MCF 10A (cell line): ENCODE measurements at regions not wholly inside any gene's neighbourhood (a gene's known extent, or its start where the extent isn't known, plus 50 kb on each side); places are given as distances from the start of the nearest gene placed in this dataset.

ENCODE experiments used
- BruUV-seq: library from RNA; stranded (reverse); fragments of 400-500 nt; replicated peaks from 2 replicates; lab custom pipeline; 2021; lab: Mats Ljungman, UMichigan
- CTCF ChIA-PET: fragments of 300-600 bp; sonication (Branson Sonifier 250); formaldehyde crosslinking; extraction: SDS; loops from one replicate; lab custom pipeline; 2021; ENCODE audit warnings: antibody characterized with exemption, inconsistent platforms; lab: Yijun Ruan, JAX
- POLR2A ChIA-PET: fragments of 300-600, 350-650 bp; sonication (Branson Sonifier 250); formaldehyde crosslinking; extraction: SDS; loops from one replicate; lab custom pipeline; 2020; ENCODE audit warnings: antibody characterized with exemption, inconsistent platforms; lab: Yijun Ruan, JAX
- DNase-seq: peaks from one replicate; pipeline ENCODE4 v3.0.0-alpha.2; 2018; ENCODE audit not compliant: unreplicated experiment
- H3K27ac Mint-ChIP-seq: one replicate; pipeline ENCODE4 v1.8.0; 2022; ENCODE audit warnings: mild to moderate bottlenecking, low read depth, mixed read lengths; ENCODE audit not compliant: unreplicated experiment
- H3K27me3 Mint-ChIP-seq: one replicate; pipeline ENCODE4 v1.8.0; 2022; ENCODE audit warnings: mixed read lengths; ENCODE audit not compliant: insufficient read depth, unreplicated experiment
- H3K36me3 Mint-ChIP-seq: one replicate; pipeline ENCODE4 v1.8.0; 2022; ENCODE audit warnings: mild to moderate bottlenecking, moderate library complexity, mixed read lengths; ENCODE audit not compliant: insufficient read depth, unreplicated experiment
- H3K4me1 Mint-ChIP-seq: one replicate; pipeline ENCODE4 v1.8.0; 2022; ENCODE audit warnings: mixed read lengths; ENCODE audit not compliant: insufficient read depth, unreplicated experiment
- H3K4me3 Mint-ChIP-seq: one replicate; pipeline ENCODE4 v1.8.0; 2022; ENCODE audit warnings: mild to moderate bottlenecking, moderate library complexity, mixed read lengths; ENCODE audit not compliant: unreplicated experiment
- H3K9me3 Mint-ChIP-seq: one replicate; pipeline ENCODE4 v1.8.0; 2022; ENCODE audit warnings: mixed read lengths; ENCODE audit not compliant: unreplicated experiment
- intact Hi-C: fragments of 100-400 bp; cut with micrococcal nuclease; formaldehyde crosslinking; loops from 2 replicates; pipeline ENCODE4 v1.14.1; 2022
- TF ChIP-seq, protein P1 (sequence below): fragments of 200-600 bp; IDR thresholded peaks from one replicate; pipeline ENCODE4 v1.8.0; 2022; ENCODE audit warnings: antibody characterized with exemption, mild to moderate bottlenecking; ENCODE audit not compliant: unreplicated experiment

DNA sequence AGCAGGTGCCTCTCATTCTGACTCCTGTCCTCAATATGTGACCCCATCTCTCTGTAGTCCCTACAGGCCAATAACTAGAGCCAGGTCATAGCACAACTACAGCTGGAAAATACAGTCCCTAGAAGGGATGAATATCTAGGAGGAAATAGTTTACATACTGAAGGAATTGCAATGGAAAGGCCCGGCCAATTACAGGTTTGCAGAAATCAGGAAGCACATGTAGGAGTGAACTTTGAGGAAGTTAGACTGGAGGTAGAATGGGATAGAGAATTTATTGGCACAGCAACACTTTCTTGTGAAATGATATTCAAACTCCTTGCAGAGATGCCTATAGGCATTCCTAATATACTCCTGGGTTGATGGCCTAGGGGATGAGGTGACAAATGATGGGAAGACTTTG, 257.3 kb downstream of the GRIN2B start:
- ChIA-PET CTCF (interaction anchor here (0.6 kb wide), 1 partner anchor 15 kb away, joined by 4 read pairs; no protein-coding TSS in a partner anchor), POLR2A (no interaction called here)
- Mint-ChIP-seq H3K4me3 (no peak overlapping the region), H3K27me3 (peaks cover 20% of the 10 kb centered on the region), H3K4me1 (no peaks in the 10 kb centered on the region), H3K36me3 (no peaks in the 10 kb centered on the region), H3K27ac (no peak overlapping the region), H3K9me3 (no peaks in the 10 kb centered on the region)
- intact Hi-C loops, result no loop called here
- TF ChIP-seq, protein P1, sequence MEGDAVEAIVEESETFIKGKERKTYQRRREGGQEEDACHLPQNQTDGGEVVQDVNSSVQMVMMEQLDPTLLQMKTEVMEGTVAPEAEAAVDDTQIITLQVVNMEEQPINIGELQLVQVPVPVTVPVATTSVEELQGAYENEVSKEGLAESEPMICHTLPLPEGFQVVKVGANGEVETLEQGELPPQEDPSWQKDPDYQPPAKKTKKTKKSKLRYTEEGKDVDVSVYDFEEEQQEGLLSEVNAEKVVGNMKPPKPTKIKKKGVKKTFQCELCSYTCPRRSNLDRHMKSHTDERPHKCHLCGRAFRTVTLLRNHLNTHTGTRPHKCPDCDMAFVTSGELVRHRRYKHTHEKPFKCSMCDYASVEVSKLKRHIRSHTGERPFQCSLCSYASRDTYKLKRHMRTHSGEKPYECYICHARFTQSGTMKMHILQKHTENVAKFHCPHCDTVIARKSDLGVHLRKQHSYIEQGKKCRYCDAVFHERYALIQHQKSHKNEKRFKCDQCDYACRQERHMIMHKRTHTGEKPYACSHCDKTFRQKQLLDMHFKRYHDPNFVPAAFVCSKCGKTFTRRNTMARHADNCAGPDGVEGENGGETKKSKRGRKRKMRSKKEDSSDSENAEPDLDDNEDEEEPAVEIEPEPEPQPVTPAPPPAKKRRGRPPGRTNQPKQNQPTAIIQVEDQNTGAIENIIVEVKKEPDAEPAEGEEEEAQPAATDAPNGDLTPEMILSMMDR, result no peak
- DNase-seq, result no peak
- no TSS peak for BruUV-seq

GRCh38 chr12:13719986-13720385, 261.4 kb downstream of the GRIN2B start:
- H3K9me3 Mint-ChIP-seq, result no peaks in the 10 kb centered on the region
- DNase-seq, result no peak
- H3K4me1 Mint-ChIP-seq, result no peaks in the 10 kb centered on the region
- POLR2A ChIA-PET, result no interaction called here
- peaks cover 20% of the 10 kb centered on the region for H3K27me3 Mint-ChIP-seq
- H3K27ac Mint-ChIP-seq, result no peak overlapping the region
- no peak overlapping the region for H3K4me3 Mint-ChIP-seq
- BruUV-seq, result no TSS peak
- CTCF ChIA-PET, result interaction anchor here (0.8 kb wide), 1 partner anchor 13 kb away, joined by 3 read pairs; no protein-coding TSS in a partner anchor
- no peaks in the 10 kb centered on the region for H3K36me3 Mint-ChIP-seq
- intact Hi-C loops, result no loop called here
- TF ChIP-seq, protein P1, result no peak

GRCh38 chr12:13718271-13718670, 263.1 kb downstream of the GRIN2B start:
- Mint-ChIP-seq H3K27me3 (peaks cover 20% of the 10 kb centered on the region), H3K9me3 (no peaks in the 10 kb centered on the region), H3K27ac (no peak overlapping the region), H3K36me3 (no peaks in the 10 kb centered on the region), H3K4me3 (no peak overlapping the region), H3K4me1 (no peaks in the 10 kb centered on the region)
- CTCF ChIA-PET, result no interaction called here
- DNase-seq, result no peak
- intact Hi-C loops, result no loop called here
- POLR2A ChIA-PET, result no interaction called here
- no TSS peak for BruUV-seq
- TF ChIP-seq, protein P1, result no peak

DNA sequence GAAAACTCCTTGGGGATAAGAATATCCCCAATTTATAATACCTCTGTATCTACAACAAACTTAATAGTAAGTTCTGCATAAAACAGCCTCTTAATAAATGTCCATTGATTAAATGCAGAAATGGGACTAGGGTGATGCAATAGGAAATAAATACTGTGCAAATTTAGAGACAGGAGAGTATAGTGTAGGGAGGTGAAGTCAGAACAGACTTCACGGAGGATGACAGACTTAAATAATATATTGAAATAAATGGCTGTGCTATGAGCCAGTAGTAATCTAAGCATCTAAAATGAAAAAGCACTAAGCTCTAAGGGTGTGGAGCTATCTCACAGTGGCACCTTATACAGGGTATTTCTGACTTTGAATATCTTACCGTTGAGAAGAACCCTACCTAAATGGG, 265.3 kb downstream of the GRIN2B start:
- POLR2A ChIA-PET, result no interaction called here
- CTCF ChIA-PET, result no interaction called here

More for the DNA sequence above, 265.3 kb downstream of the GRIN2B start:
- H3K36me3 Mint-ChIP-seq, result no peaks in the 10 kb centered on the region
- H3K4me1 Mint-ChIP-seq, result no peaks in the 10 kb centered on the region
- intact Hi-C loops, result no loop called here
- DNase-seq, result no peak
- no peak overlapping the region for H3K27ac Mint-ChIP-seq
- peaks cover 6% of the 10 kb centered on the region for H3K27me3 Mint-ChIP-seq
- BruUV-seq, result no TSS peak
- no peak overlapping the region for H3K4me3 Mint-ChIP-seq
- no peaks in the 10 kb centered on the region for H3K9me3 Mint-ChIP-seq
- TF ChIP-seq, protein P1, result no peak
